GM12878 (cell line): ENCODE measurements at regions not wholly inside any gene's neighbourhood (a gene's known extent, or its start where the extent isn't known, plus 50 kb on each side); places are given as distances from the start of the nearest gene placed in this dataset.

ENCODE experiments used
- GATAD2B ChIP-seq: fragments of 450-650 bp; conservative IDR thresholded peaks from 2 replicates; pipeline ENCODE4 v1.6.1; 2017; ENCODE audit warnings: low read depth, mild to moderate bottlenecking, moderate library complexity
- MXI1 ChIP-seq: fragments of 150-350 bp; IDR thresholded peaks from 2 replicates; pipeline ENCODE4 v1.6.1; 2011; ENCODE audit warnings: low read depth, mild to moderate bottlenecking, inconsistent platforms, low read length, improper control_type of control experiment
- NRF1 ChIP-seq: conservative IDR thresholded peaks from 2 replicates; pipeline ENCODE4 v1.6.1; 2011; ENCODE audit warnings: mild to moderate bottlenecking, low read depth, low read length, improper control_type of control experiment
- POLR2A ChIP-seq: IDR thresholded peaks from 2 replicates; pipeline ENCODE4 v1.6.1; 2011; ENCODE audit warnings: low read depth, mild to moderate bottlenecking, low read length
- SMC3 ChIP-seq: IDR thresholded peaks from 2 replicates; pipeline ENCODE4 v1.6.1; 2011; ENCODE audit warnings: low read length, improper control_type of control experiment, borderline replicate concordance
- TAF1 ChIP-seq: IDR thresholded peaks from 2 replicates; pipeline ENCODE4 v1.6.1; 2011; ENCODE audit warnings: mild to moderate bottlenecking, low read depth, low read length, borderline replicate concordance
- ZNF274 ChIP-seq: IDR thresholded peaks from one replicate; pipeline ENCODE4 v1.8.0; 2011; ENCODE audit not compliant: insufficient read length, insufficient read depth
- TF ChIP-seq, protein P1 (sequence below): IDR thresholded peaks from 2 replicates; pipeline ENCODE4 v1.6.1; 2011; ENCODE audit warnings: low read depth, mild to moderate bottlenecking, low read length, moderate library complexity, borderline replicate concordance; ENCODE audit errors: extremely low read depth
- TF ChIP-seq, protein P2 (sequence below), 3 experiments: IDR thresholded peaks in 2 of 3; conservative IDR thresholded peaks in 1 of 3; 2 replicates each; pipeline ENCODE4 v1.5.1; 2011; ENCODE audit warnings: low read depth in 3 of 3, low read length in 3 of 3, mild to moderate bottlenecking in 3 of 3, control low read depth in 2 of 3, moderate library complexity in 2 of 3, inconsistent platforms in 1 of 3, mixed read lengths in 1 of 3; ENCODE audit not compliant: control insufficient read depth in 2 of 3, insufficient read depth in 1 of 3; ENCODE audit errors: extremely low read depth in 1 of 3
- TF ChIP-seq, protein P3 (sequence below): fragments of 450-650 bp; formaldehyde crosslinking; IDR thresholded peaks from 2 replicates; pipeline ENCODE4 v1.4.0; 2022; ENCODE audit warnings: mild to moderate bottlenecking, moderate library complexity
- TF ChIP-seq, protein P4 (sequence below): fragments of 450-650 bp; formaldehyde crosslinking; IDR thresholded peaks from 2 replicates; pipeline ENCODE4 v1.5.0; 2022; ENCODE audit warnings: mild to moderate bottlenecking, missing genetic modification characterization
- TF ChIP-seq, protein P5 (sequence below): fragments of 450-650 bp; IDR thresholded peaks from 2 replicates; pipeline ENCODE4 v1.6.1; 2017; ENCODE audit warnings: mild to moderate bottlenecking

DNA sequence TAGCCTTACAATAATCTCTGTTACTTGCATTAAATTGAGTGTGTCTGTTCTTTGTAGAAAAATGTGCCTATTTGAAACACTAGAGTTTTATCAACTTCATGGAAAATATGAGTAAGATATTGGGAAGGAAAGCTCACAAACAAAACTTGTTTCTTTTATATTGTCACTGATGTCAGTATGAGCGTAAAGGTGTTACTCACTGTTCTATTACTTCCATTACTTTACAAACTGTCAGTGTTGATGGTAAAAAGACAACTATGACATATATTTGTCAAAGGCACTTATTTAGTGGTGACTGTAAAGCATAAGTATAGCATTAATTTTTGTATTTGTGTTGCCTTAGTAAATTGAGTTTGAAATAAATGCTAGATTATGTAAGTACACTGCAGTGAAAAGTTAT is 193.7 kb upstream of the FLRT2 start:
- TF ChIP-seq, protein P1, sequence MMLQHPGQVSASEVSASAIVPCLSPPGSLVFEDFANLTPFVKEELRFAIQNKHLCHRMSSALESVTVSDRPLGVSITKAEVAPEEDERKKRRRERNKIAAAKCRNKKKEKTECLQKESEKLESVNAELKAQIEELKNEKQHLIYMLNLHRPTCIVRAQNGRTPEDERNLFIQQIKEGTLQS, result no peak
- TF ChIP-seq, protein P2, sequence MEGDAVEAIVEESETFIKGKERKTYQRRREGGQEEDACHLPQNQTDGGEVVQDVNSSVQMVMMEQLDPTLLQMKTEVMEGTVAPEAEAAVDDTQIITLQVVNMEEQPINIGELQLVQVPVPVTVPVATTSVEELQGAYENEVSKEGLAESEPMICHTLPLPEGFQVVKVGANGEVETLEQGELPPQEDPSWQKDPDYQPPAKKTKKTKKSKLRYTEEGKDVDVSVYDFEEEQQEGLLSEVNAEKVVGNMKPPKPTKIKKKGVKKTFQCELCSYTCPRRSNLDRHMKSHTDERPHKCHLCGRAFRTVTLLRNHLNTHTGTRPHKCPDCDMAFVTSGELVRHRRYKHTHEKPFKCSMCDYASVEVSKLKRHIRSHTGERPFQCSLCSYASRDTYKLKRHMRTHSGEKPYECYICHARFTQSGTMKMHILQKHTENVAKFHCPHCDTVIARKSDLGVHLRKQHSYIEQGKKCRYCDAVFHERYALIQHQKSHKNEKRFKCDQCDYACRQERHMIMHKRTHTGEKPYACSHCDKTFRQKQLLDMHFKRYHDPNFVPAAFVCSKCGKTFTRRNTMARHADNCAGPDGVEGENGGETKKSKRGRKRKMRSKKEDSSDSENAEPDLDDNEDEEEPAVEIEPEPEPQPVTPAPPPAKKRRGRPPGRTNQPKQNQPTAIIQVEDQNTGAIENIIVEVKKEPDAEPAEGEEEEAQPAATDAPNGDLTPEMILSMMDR (IDR thresholded peaks at IDR 0.05 in 2 of 3, conservative IDR thresholded peaks at IDR 0.05 in 1 of 3; ENCODE audit: control insufficient read depth in 2 of 3, extremely low read depth in 1 of 3, insufficient read depth in 1 of 3, low read depth in 3 of 3, low read length in 3 of 3), result no peak
- TF ChIP-seq TAF1 (no peak), MXI1 (no peak), SMC3 (no peak), GATAD2B (no peak), NRF1 (no peak), ZNF274 (no peak), POLR2A (no peak)
- TF ChIP-seq, protein P3, sequence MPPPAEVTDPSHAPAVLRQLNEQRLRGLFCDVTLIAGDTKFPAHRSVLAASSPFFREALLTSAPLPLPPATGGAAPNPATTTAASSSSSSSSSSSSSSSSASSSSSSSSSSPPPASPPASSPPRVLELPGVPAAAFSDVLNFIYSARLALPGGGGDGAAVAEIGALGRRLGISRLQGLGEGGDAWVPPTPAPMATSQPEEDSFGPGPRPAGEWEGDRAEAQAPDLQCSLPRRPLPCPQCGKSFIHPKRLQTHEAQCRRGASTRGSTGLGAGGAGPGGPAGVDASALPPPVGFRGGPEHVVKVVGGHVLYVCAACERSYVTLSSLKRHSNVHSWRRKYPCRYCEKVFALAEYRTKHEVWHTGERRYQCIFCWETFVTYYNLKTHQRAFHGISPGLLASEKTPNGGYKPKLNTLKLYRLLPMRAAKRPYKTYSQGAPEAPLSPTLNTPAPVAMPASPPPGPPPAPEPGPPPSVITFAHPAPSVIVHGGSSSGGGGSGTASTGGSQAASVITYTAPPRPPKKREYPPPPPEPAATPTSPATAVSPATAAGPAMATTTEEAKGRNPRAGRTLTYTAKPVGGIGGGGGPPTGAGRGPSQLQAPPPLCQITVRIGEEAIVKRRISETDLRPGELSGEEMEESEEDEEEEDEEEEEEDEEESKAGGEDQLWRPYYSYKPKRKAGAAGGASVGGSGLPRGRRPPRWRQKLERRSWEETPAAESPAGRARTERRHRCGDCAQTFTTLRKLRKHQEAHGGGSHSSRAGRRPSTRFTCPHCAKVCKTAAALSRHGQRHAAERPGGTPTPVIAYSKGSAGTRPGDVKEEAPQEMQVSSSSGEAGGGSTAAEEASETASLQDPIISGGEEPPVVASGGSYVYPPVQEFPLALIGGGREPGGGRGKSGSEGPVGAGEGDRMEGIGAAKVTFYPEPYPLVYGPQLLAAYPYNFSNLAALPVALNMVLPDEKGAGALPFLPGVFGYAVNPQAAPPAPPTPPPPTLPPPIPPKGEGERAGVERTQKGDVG (CRISPR knock-in tag), result no peak
- TF ChIP-seq, protein P4, sequence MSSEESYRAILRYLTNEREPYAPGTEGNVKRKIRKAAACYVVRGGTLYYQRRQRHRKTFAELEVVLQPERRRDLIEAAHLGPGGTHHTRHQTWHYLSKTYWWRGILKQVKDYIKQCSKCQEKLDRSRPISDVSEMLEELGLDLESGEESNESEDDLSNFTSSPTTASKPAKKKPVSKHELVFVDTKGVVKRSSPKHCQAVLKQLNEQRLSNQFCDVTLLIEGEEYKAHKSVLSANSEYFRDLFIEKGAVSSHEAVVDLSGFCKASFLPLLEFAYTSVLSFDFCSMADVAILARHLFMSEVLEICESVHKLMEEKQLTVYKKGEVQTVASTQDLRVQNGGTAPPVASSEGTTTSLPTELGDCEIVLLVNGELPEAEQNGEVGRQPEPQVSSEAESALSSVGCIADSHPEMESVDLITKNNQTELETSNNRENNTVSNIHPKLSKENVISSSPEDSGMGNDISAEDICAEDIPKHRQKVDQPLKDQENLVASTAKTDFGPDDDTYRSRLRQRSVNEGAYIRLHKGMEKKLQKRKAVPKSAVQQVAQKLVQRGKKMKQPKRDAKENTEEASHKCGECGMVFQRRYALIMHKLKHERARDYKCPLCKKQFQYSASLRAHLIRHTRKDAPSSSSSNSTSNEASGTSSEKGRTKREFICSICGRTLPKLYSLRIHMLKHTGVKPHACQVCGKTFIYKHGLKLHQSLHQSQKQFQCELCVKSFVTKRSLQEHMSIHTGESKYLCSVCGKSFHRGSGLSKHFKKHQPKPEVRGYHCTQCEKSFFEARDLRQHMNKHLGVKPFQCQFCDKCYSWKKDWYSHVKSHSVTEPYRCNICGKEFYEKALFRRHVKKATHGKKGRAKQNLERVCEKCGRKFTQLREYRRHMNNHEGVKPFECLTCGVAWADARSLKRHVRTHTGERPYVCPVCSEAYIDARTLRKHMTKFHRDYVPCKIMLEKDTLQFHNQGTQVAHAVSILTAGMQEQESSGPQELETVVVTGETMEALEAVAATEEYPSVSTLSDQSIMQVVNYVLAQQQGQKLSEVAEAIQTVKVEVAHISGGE (CRISPR knock-in tag), result no peak
- TF ChIP-seq, protein P5, sequence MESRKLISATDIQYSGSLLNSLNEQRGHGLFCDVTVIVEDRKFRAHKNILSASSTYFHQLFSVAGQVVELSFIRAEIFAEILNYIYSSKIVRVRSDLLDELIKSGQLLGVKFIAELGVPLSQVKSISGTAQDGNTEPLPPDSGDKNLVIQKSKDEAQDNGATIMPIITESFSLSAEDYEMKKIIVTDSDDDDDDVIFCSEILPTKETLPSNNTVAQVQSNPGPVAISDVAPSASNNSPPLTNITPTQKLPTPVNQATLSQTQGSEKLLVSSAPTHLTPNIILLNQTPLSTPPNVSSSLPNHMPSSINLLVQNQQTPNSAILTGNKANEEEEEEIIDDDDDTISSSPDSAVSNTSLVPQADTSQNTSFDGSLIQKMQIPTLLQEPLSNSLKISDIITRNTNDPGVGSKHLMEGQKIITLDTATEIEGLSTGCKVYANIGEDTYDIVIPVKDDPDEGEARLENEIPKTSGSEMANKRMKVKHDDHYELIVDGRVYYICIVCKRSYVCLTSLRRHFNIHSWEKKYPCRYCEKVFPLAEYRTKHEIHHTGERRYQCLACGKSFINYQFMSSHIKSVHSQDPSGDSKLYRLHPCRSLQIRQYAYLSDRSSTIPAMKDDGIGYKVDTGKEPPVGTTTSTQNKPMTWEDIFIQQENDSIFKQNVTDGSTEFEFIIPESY, result no peak
